Adrenal gland (tissue), 9 donors: ENCODE measurements at regions not wholly inside any gene's neighbourhood (a gene's known extent, or its start where the extent isn't known, plus 50 kb on each side); places are given as distances from the start of the nearest gene placed in this dataset.
A peak's percentile ranks its signal among the peaks of the same experiment; 100 is the strongest.

Experiments
- DNase-seq, 7 donors: peaks; one replicate each; pipeline ENCODE4 v3.0.0-alpha.2; 2019 to 2020
- H3K27ac ChIP-seq, 5 donors: fragments of 200-600 bp; sonication (generic) in 4 of 5; 1 replicate in 3 of 5; 2 replicates in 2 of 5; pipeline versions ENCODE4 v1.5.1 to v1.8.0; 2016 to 2020; ENCODE audit warnings: mild to moderate bottlenecking in 1 of 5
- H3K27me3 ChIP-seq: fragments of 200-600 bp; 2 replicates; pipeline ENCODE4 v1.8.0; 2021
- H3K36me3 ChIP-seq, 2 donors: fragments of 200-600 bp; replicated peaks in 1 of 2; 1 replicate in 1 of 2; 2 replicates in 1 of 2; pipeline versions ENCODE4 v1.5.1 to v1.8.0; 2018 to 2022
- H3K4me1 ChIP-seq, 2 donors: fragments of 200-600 bp; replicated peaks in 1 of 2; 1 replicate in 1 of 2; 2 replicates in 1 of 2; pipeline versions ENCODE4 v1.5.1 to v1.8.0; 2018 to 2021
- H3K4me3 ChIP-seq, 4 donors: fragments of 200-600 bp; sonication (generic) in 3 of 4; one replicate each; pipeline ENCODE4 v1.5.1; 2016 to 2018
- H3K9me3 ChIP-seq, 3 donors: fragments of 200-600 bp; sonication (generic) in 1 of 3; replicated peaks in 1 of 3; 1 replicate in 2 of 3; 2 replicates in 1 of 3; pipeline versions ENCODE4 v1.5.1 to v1.8.0; 2016 to 2021
- CTCF ChIP-seq, 6 experiments: fragments of 450-650 bp in 4 of 6; fragments of 200-600 bp in 2 of 6; sonication (generic) in 1 of 6; IDR thresholded peaks; 1 replicate in 5 of 6; 2 replicates in 1 of 6; pipeline versions ENCODE4 v1.5.1 to v1.8.0; 2016 to 2021; ENCODE audit warnings: antibody characterized with exemption in 6 of 6, mild to moderate bottlenecking in 2 of 6, moderate library complexity in 1 of 6
- POLR2A ChIP-seq, 2 donors: fragments of 450-650 bp; IDR thresholded peaks; one replicate each; pipeline ENCODE4 v1.6.1; 2017; ENCODE audit warnings: antibody characterized with exemption in 2 of 2, mild to moderate bottlenecking in 2 of 2, moderate library complexity in 1 of 2
- WGBS, 4 donors: extraction: QIAGEN DNeasy Blood & Tissue Kit in 2 of 4; methylation state at CpG; one replicate each; pipeline versions ENCODE4 v1.1.5 to v1.1.7; 2013 to 2017; 5-methylcytosine and 5-hydroxymethylcytosine counted together
- intact Hi-C, 2 donors: fragments of 100-400 bp; cut with DNase I; formaldehyde crosslinking; loops; one replicate each; pipeline versions ENCODE4 v1.14.1 to v1.15.0; 2022 to 2023
- donor health status: healthy with polysubstance abuse.
- donor health status: Bipolar disorder and iron deficiency.
- donor health status: DM: yes; HTN: yes; CAD: no.
- donor health status: DM: no; HTN: no; CAD: no.
- donor health status: DM: no; HTN: no; CAD: no.

GRCh38 chr4:180437601-180438000 is 1805.6 kb upstream of the TENM3 start:
- no peaks in the 10 kb centered on the region for H3K27me3 ChIP-seq
- 73 to 87% (median 76%) methylated on average over 5 of the region's 5 CpGs for WGBS, 4 donors
- intact Hi-C loops, result no loop called here

GRCh38 chr4:180448306-180448705 is 1794.9 kb upstream of the TENM3 start:
- DNase-seq, result no peak
- no peak overlapping the region for H3K27ac ChIP-seq
- 67 to 86% (median 80%) methylated on average over 1 of the region's 1 CpG for WGBS, 4 donors
- H3K9me3 ChIP-seq, result no peaks in the 10 kb centered on the region
- intact Hi-C loops, result no loop called here
- no peak overlapping the region for H3K4me3 ChIP-seq
- H3K4me1 ChIP-seq, result no peaks in the 10 kb centered on the region
- H3K27me3 ChIP-seq, result no peaks in the 10 kb centered on the region
- H3K36me3 ChIP-seq, result no peaks in the 10 kb centered on the region
- TF ChIP-seq CTCF (IDR thresholded peaks at IDR 0.05), result no peak
- no peak for TF ChIP-seq POLR2A (IDR thresholded peaks at IDR 0.05)

More at GRCh38 chr4:180437601-180438000, 1805.6 kb upstream of the TENM3 start:
- no peaks in the 10 kb centered on the region for H3K4me1 ChIP-seq
- H3K9me3 ChIP-seq, result no peaks in the 10 kb centered on the region
- H3K36me3 ChIP-seq, result no peaks in the 10 kb centered on the region
- DNase-seq, result no peak
- H3K27ac ChIP-seq, result no peak overlapping the region
- no peak for TF ChIP-seq CTCF (IDR thresholded peaks at IDR 0.05)
- no peak for TF ChIP-seq POLR2A (IDR thresholded peaks at IDR 0.05)
- no peak overlapping the region for H3K4me3 ChIP-seq

GRCh38 chr4:180449395-180449956 is 1793.7 kb upstream of the TENM3 start:
- WGBS, 4 donors, result 51 to 74% (median 56%) methylated on average over 6 of the region's 6 CpGs
- Histone ChIP-seq H3K9me3 (no peaks in the 10 kb centered on the region), H3K27me3 (no peaks in the 10 kb centered on the region), H3K36me3 (no peaks in the 10 kb centered on the region), H3K4me3 (no peak overlapping the region), H3K27ac (no peak overlapping the region), H3K4me1 (no peaks in the 10 kb centered on the region)
- intact Hi-C loops, result no loop called here
- peak in 5 of 7 donors; percentile 25 to 74 (median 45) for DNase-seq
- TF ChIP-seq POLR2A (IDR thresholded peaks at IDR 0.05) (no peak), CTCF (IDR thresholded peaks at IDR 0.05) (peak in 5 of 6 experiments; percentile 14 to 50 (median 41))

GRCh38 chr4:180455226-180455625 is 1788.0 kb upstream of the TENM3 start:
- TF ChIP-seq CTCF (IDR thresholded peaks at IDR 0.05) (no peak), POLR2A (IDR thresholded peaks at IDR 0.05) (no peak)

More at GRCh38 chr4:180455226-180455625, 1788.0 kb upstream of the TENM3 start:
- H3K36me3 ChIP-seq, result no peaks in the 10 kb centered on the region
- H3K4me3 ChIP-seq, result no peak overlapping the region
- H3K4me1 ChIP-seq, result no peaks in the 10 kb centered on the region
- intact Hi-C loops, result no loop called here
- no peaks in the 10 kb centered on the region for H3K9me3 ChIP-seq
- H3K27ac ChIP-seq, result no peak overlapping the region
- 76 to 79% (median 78%) methylated on average over 3 of the region's 3 CpGs for WGBS, 4 donors
- no peaks in the 10 kb centered on the region for H3K27me3 ChIP-seq
- DNase-seq, result no peak
